ENCODE measurements at regions not wholly inside any gene's neighbourhood (a gene's known extent, or its start where the extent isn't known, plus 50 kb on each side); places are given as distances from the start of the nearest gene placed in this dataset.

GRCh38 chr5:30103452-30104202 is 1089.9 kb upstream of the CDH6 start:
- H3K9me3 Mint-ChIP-seq = no peaks in the 10 kb centered on the region
- no peaks in the 10 kb centered on the region for H3K4me1 Mint-ChIP-seq
- H3K27ac Mint-ChIP-seq = no peak overlapping the region
- H3K27me3 Mint-ChIP-seq (ENCODE audit: low read depth) = no peaks in the 10 kb centered on the region
- H3K4me3 Mint-ChIP-seq = no peak overlapping the region
- no peak for TF ChIP-seq CTCF (IDR thresholded peaks at IDR 0.05; ENCODE audit: unreplicated experiment in 3 of 3)
- no peaks in the 10 kb centered on the region for H3K36me3 Mint-ChIP-seq (ENCODE audit: low read depth)

GRCh38 chr5:30103052-30103451 is 1090.4 kb upstream of the CDH6 start:
- H3K36me3 Mint-ChIP-seq (ENCODE audit: low read depth) = no peaks in the 10 kb centered on the region
- H3K4me1 Mint-ChIP-seq = no peaks in the 10 kb centered on the region

GRCh38 chr5:30102185-30102584 is 1091.3 kb upstream of the CDH6 start:
- Mint-ChIP-seq H3K36me3 (ENCODE audit: low read depth) (no peaks in the 10 kb centered on the region), H3K27ac (no peak overlapping the region), H3K27me3 (ENCODE audit: low read depth) (no peaks in the 10 kb centered on the region), H3K9me3 (no peaks in the 10 kb centered on the region), H3K4me3 (no peak overlapping the region), H3K4me1 (no peaks in the 10 kb centered on the region)
- TF ChIP-seq CTCF (IDR thresholded peaks at IDR 0.05; ENCODE audit: unreplicated experiment in 3 of 3) = no peak

More at GRCh38 chr5:30103052-30103451, 1090.4 kb upstream of the CDH6 start:
- Mint-ChIP-seq H3K4me3 (no peak overlapping the region), H3K27me3 (ENCODE audit: low read depth) (no peaks in the 10 kb centered on the region), H3K9me3 (no peaks in the 10 kb centered on the region), H3K27ac (no peak overlapping the region)
- no peak for TF ChIP-seq CTCF (IDR thresholded peaks at IDR 0.05; ENCODE audit: unreplicated experiment in 3 of 3)

- no peaks in the 10 kb centered on the region for H3K36me3 Mint-ChIP-seq (ENCODE audit: low read depth)
- TF ChIP-seq CTCF (IDR thresholded peaks at IDR 0.05; ENCODE audit: unreplicated experiment in 3 of 3) = no peak
- H3K27me3 Mint-ChIP-seq (ENCODE audit: low read depth) = no peaks in the 10 kb centered on the region
- H3K4me3 Mint-ChIP-seq = no peak overlapping the region
- H3K27ac Mint-ChIP-seq = no peak overlapping the region
- H3K4me1 Mint-ChIP-seq = no peaks in the 10 kb centered on the region
- H3K9me3 Mint-ChIP-seq = no peaks in the 10 kb centered on the region
These were observed 1092.6 kb upstream of the CDH6 start for GRCh38 chr5:30100929-30101328.

GRCh38 chr5:30100148-30100713 is 1093.3 kb upstream of the CDH6 start:
- TF ChIP-seq CTCF (IDR thresholded peaks at IDR 0.05; ENCODE audit: unreplicated experiment in 3 of 3) = no peak
- Mint-ChIP-seq H3K27me3 (ENCODE audit: low read depth) (no peaks in the 10 kb centered on the region), H3K36me3 (ENCODE audit: low read depth) (no peaks in the 10 kb centered on the region), H3K9me3 (no peaks in the 10 kb centered on the region), H3K4me1 (no peaks in the 10 kb centered on the region), H3K4me3 (no peak overlapping the region), H3K27ac (peak overlapping the region in 1 of 3 experiments; percentile 7)

- no peak for TF ChIP-seq CTCF (IDR thresholded peaks at IDR 0.05; ENCODE audit: unreplicated experiment in 3 of 3)
- Mint-ChIP-seq H3K4me3 (no peak overlapping the region), H3K4me1 (no peaks in the 10 kb centered on the region), H3K27ac (no peak overlapping the region), H3K27me3 (ENCODE audit: low read depth) (no peaks in the 10 kb centered on the region), H3K9me3 (no peaks in the 10 kb centered on the region), H3K36me3 (ENCODE audit: low read depth) (no peaks in the 10 kb centered on the region)
These were observed 1093.9 kb upstream of the CDH6 start for GRCh38 chr5:30099634-30100033.

Data from nephron (organoid).